IMR-90 (cell line): ENCODE measurements at regions not wholly inside any gene's neighbourhood (a gene's known extent, or its start where the extent isn't known, plus 50 kb on each side); places are given as distances from the start of the nearest gene placed in this dataset.

Experiments used
- BHLHE40 ChIP-seq: fragments of 150-350 bp; IDR thresholded peaks from 2 replicates; pipeline ENCODE4 v1.6.1; 2016; ENCODE audit warnings: mild to moderate bottlenecking, low read depth, low read length
- CEBPB ChIP-seq: IDR thresholded peaks from 2 replicates; pipeline ENCODE4 v1.6.1; 2012; ENCODE audit warnings: low read depth, low read length, improper control_type of control experiment
- CTCF ChIP-seq: conservative IDR thresholded peaks from 2 replicates; pipeline ENCODE4 v1.5.1; 2012; ENCODE audit warnings: mild to moderate bottlenecking, low read depth, low read length, improper control_type of control experiment
- ELK1 ChIP-seq: fragments of 150-350 bp; IDR thresholded peaks from 2 replicates; pipeline ENCODE4 v1.6.1; 2016; ENCODE audit warnings: low read depth, mild to moderate bottlenecking, low read length, moderate library complexity, borderline replicate concordance
- FOS ChIP-seq: fragments of 150-350 bp; IDR thresholded peaks from 2 replicates; pipeline ENCODE4 v1.6.1; 2016; ENCODE audit warnings: low read depth, low read length
- MAFK ChIP-seq: IDR thresholded peaks from 2 replicates; pipeline ENCODE4 v1.6.1; 2012; ENCODE audit warnings: low read depth, low read length, improper control_type of control experiment
- MAZ ChIP-seq: IDR thresholded peaks from 2 replicates; pipeline ENCODE4 v1.6.1; 2012; ENCODE audit warnings: low read depth, mild to moderate bottlenecking, low read length, improper control_type of control experiment, moderate library complexity, borderline replicate concordance
- MXI1 ChIP-seq: IDR thresholded peaks from 2 replicates; pipeline ENCODE4 v1.6.1; 2012; ENCODE audit warnings: low read depth, mild to moderate bottlenecking, low read length, moderate library complexity, borderline replicate concordance
- POLR2A ChIP-seq: IDR thresholded peaks from 2 replicates; pipeline ENCODE4 v1.6.1; 2012; ENCODE audit warnings: mild to moderate bottlenecking, low read depth, low read length
- RAD21 ChIP-seq: IDR thresholded peaks from 2 replicates; pipeline ENCODE4 v1.6.1; 2012; ENCODE audit warnings: low read length, improper control_type of control experiment
- RCOR1 ChIP-seq: IDR thresholded peaks from 2 replicates; pipeline ENCODE4 v1.6.1; 2012; ENCODE audit warnings: mild to moderate bottlenecking, low read length, improper control_type of control experiment; ENCODE audit not compliant: insufficient replicate concordance
- RFX5 ChIP-seq: IDR thresholded peaks from 2 replicates; pipeline ENCODE4 v1.8.0; 2012; ENCODE audit warnings: low read depth, mild to moderate bottlenecking, low read length, moderate library complexity
- SMC3 ChIP-seq: fragments of 150-350 bp; IDR thresholded peaks from 2 replicates; pipeline ENCODE4 v1.6.1; 2016; ENCODE audit warnings: low read depth, mild to moderate bottlenecking, antibody characterized with exemption, low read length, moderate library complexity
- USF2 ChIP-seq: fragments of 150-350 bp; IDR thresholded peaks from 2 replicates; pipeline ENCODE4 v1.6.1; 2017; ENCODE audit warnings: mild to moderate bottlenecking, antibody characterized with exemption, low read length, low read depth

- TF ChIP-seq RFX5, result no peak
- TF ChIP-seq CTCF, result no peak
- TF ChIP-seq POLR2A, result no peak
- no peak for TF ChIP-seq CEBPB
- no peak for TF ChIP-seq SMC3
- no peak for TF ChIP-seq RAD21
- no peak for TF ChIP-seq USF2
- TF ChIP-seq FOS, result no peak
- no peak for TF ChIP-seq RCOR1
- no peak for TF ChIP-seq MXI1
- no peak for TF ChIP-seq ELK1
- no peak for TF ChIP-seq BHLHE40
- no peak for TF ChIP-seq MAFK
- no peak for TF ChIP-seq MAZ
These were observed 60.3 kb upstream of the ZC3HAV1 start for GRCh38 chr7:139169816-139170215.
